RPMI8226 (cell line): ENCODE measurements at regions not wholly inside any gene's neighbourhood (a gene's known extent, or its start where the extent isn't known, plus 50 kb on each side); places are given as distances from the start of the nearest gene placed in this dataset.
A peak's percentile ranks its signal among the peaks of the same experiment; 100 is the strongest.
"Not testable (repeated sequence)": the region's sequence is repeated elsewhere in the genome, so short reads cannot be mapped to it uniquely, and the experiment has no call there.

ENCODE experiments used
- DNase-seq: peaks from one replicate; pipeline ENCODE4 v3.0.0-alpha.2; 2015

GRCh38 chr11:15300341-15300740 lies 185.6 kb downstream of the INSC start:
- DNase-seq, result no peak

- no peak for DNase-seq
Observed at GRCh38 chr11:15307619-15308024, 192.9 kb downstream of the INSC start.

GRCh38 chr11:15308840-15309239 lies 194.1 kb downstream of the INSC start:
- no peak for DNase-seq

GRCh38 chr11:15309296-15309695 lies 194.6 kb downstream of the INSC start:
- DNase-seq, result no peak

GRCh38 chr11:15313862-15314261 lies 199.1 kb downstream of the INSC start:
- DNase-seq, result no peak

GRCh38 chr11:15318814-15319213 lies 204.1 kb downstream of the INSC start:
- DNase-seq, result no peak

GRCh38 chr11:15326520-15326919 lies 211.8 kb downstream of the INSC start:
- no peak for DNase-seq

- peak; percentile 27 for DNase-seq
Observed at GRCh38 chr11:15327786-15328231, 213.1 kb downstream of the INSC start.

- no peak for DNase-seq
Observed at GRCh38 chr11:15333407-15333806, 218.7 kb downstream of the INSC start.

- DNase-seq, result no peak
Observed at GRCh38 chr11:15334766-15335165, 220.0 kb downstream of the INSC start.

GRCh38 chr11:15336021-15336420 lies 221.3 kb downstream of the INSC start:
- no peak for DNase-seq

GRCh38 chr11:15339302-15339701 lies 224.6 kb downstream of the INSC start:
- DNase-seq, result no peak

- DNase-seq, result no peak
Observed at GRCh38 chr11:15341587-15341986, 226.9 kb downstream of the INSC start.

GRCh38 chr11:15342163-15342562 lies 227.4 kb downstream of the INSC start:
- DNase-seq, result no peak

GRCh38 chr11:15346907-15347306 lies 232.2 kb downstream of the INSC start:
- no peak for DNase-seq

GRCh38 chr11:15347969-15348734 lies 233.4 kb downstream of the INSC start:
- DNase-seq, result no peak

GRCh38 chr11:15349413-15349812 lies 234.7 kb downstream of the INSC start:
- no peak for DNase-seq

- no peak for DNase-seq
Observed at GRCh38 chr11:15361316-15361715, 246.6 kb downstream of the INSC start.

- DNase-seq, result not testable (repeated sequence)
Observed at GRCh38 chr11:15365286-15365685, 250.6 kb downstream of the INSC start.

GRCh38 chr11:15367695-15368094 lies 253.0 kb downstream of the INSC start:
- no peak for DNase-seq

GRCh38 chr11:15370495-15371147 lies 255.9 kb downstream of the INSC start:
- no peak for DNase-seq

GRCh38 chr11:15371533-15371932 lies 256.8 kb downstream of the INSC start:
- no peak for DNase-seq

- no peak for DNase-seq
Observed at GRCh38 chr11:15374418-15374817, 259.7 kb downstream of the INSC start.

GRCh38 chr11:15378941-15379340 lies 264.2 kb downstream of the INSC start:
- no peak for DNase-seq

- DNase-seq, result no peak
Observed at GRCh38 chr11:15379483-15379882, 264.8 kb downstream of the INSC start.
